ENCODE measurements at regions not wholly inside any gene's neighbourhood (a gene's known extent, or its start where the extent isn't known, plus 50 kb on each side); places are given as distances from the start of the nearest gene placed in this dataset.

DNA sequence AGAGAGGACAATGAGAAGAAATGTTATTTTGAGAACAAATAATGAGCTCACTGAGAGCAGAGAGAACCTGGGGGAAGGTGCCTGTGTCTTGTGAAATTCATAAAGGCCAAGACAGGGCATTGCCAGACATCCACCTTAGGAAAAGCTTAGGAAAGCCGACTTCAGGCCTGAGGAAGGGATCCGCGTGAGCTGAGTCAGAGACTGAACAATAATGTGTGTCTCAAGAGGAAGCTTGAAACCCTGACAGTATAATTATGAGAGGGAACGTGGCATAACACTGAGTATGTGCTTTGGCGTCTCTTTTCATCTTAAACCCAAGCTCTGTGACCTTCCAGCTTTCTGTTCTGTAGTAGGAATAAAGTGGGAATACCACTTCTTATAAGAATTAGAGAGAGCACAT lies 307.2 kb downstream of the ACTR3B start:
- in situ Hi-C loops (cut with HindIII; ENCODE audit: low pct_unique_long_range_greater_than_20kb, low sequenced_read_pairs) = no loop called here
- BruUV-seq (replicated peaks) = no TSS peak
- ATAC-seq (no peak), DNase-seq (ENCODE audit: low read depth, low spot score) (no peak)
- ChIA-PET CTCF (no interaction called here), POLR2A (no interaction called here)
- TF ChIP-seq SIN3A (IDR thresholded peaks at IDR 0.05; ENCODE audit: borderline replicate concordance, insufficient read depth, low read depth, low read length) (no peak), POLR2AphosphoS5 (IDR thresholded peaks at IDR 0.05; ENCODE audit: low read depth, low read length) (no peak), TCF7L2 (IDR thresholded peaks at IDR 0.05; ENCODE audit: low read depth, low read length) (no peak)
- TF ChIP-seq, protein P1, sequence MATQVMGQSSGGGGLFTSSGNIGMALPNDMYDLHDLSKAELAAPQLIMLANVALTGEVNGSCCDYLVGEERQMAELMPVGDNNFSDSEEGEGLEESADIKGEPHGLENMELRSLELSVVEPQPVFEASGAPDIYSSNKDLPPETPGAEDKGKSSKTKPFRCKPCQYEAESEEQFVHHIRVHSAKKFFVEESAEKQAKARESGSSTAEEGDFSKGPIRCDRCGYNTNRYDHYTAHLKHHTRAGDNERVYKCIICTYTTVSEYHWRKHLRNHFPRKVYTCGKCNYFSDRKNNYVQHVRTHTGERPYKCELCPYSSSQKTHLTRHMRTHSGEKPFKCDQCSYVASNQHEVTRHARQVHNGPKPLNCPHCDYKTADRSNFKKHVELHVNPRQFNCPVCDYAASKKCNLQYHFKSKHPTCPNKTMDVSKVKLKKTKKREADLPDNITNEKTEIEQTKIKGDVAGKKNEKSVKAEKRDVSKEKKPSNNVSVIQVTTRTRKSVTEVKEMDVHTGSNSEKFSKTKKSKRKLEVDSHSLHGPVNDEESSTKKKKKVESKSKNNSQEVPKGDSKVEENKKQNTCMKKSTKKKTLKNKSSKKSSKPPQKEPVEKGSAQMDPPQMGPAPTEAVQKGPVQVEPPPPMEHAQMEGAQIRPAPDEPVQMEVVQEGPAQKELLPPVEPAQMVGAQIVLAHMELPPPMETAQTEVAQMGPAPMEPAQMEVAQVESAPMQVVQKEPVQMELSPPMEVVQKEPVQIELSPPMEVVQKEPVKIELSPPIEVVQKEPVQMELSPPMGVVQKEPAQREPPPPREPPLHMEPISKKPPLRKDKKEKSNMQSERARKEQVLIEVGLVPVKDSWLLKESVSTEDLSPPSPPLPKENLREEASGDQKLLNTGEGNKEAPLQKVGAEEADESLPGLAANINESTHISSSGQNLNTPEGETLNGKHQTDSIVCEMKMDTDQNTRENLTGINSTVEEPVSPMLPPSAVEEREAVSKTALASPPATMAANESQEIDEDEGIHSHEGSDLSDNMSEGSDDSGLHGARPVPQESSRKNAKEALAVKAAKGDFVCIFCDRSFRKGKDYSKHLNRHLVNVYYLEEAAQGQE (IDR thresholded peaks at IDR 0.05; ENCODE audit: insufficient read depth in 1 of 2, low read depth in 2 of 2, low read length in 1 of 2) = no peak
- TF ChIP-seq, protein P2, sequence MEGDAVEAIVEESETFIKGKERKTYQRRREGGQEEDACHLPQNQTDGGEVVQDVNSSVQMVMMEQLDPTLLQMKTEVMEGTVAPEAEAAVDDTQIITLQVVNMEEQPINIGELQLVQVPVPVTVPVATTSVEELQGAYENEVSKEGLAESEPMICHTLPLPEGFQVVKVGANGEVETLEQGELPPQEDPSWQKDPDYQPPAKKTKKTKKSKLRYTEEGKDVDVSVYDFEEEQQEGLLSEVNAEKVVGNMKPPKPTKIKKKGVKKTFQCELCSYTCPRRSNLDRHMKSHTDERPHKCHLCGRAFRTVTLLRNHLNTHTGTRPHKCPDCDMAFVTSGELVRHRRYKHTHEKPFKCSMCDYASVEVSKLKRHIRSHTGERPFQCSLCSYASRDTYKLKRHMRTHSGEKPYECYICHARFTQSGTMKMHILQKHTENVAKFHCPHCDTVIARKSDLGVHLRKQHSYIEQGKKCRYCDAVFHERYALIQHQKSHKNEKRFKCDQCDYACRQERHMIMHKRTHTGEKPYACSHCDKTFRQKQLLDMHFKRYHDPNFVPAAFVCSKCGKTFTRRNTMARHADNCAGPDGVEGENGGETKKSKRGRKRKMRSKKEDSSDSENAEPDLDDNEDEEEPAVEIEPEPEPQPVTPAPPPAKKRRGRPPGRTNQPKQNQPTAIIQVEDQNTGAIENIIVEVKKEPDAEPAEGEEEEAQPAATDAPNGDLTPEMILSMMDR (IDR thresholded peaks at IDR 0.05) = no peak
- Histone ChIP-seq H3K27me3 (ENCODE audit: control insufficient read depth, insufficient read depth, low read length) (peaks cover 14% of the 10 kb centered on the region), H3K9me3 (ENCODE audit: control insufficient read depth, insufficient read depth, low read depth, low read length) (no peaks in the 10 kb centered on the region), H3K36me3 (ENCODE audit: control insufficient read depth, insufficient read depth, low read length) (no peaks in the 10 kb centered on the region), H3K4me3 (ENCODE audit: low read depth in 2 of 2, low read length in 2 of 2) (no peak overlapping the region), H3K27ac (ENCODE audit: low read length) (no peak overlapping the region), H3K4me1 (ENCODE audit: control insufficient read depth, insufficient read depth, low read length) (no peaks in the 10 kb centered on the region)
- intact Hi-C loops (cut with micrococcal nuclease; ENCODE audit: unreplicated experiment) = no loop called here

DNA sequence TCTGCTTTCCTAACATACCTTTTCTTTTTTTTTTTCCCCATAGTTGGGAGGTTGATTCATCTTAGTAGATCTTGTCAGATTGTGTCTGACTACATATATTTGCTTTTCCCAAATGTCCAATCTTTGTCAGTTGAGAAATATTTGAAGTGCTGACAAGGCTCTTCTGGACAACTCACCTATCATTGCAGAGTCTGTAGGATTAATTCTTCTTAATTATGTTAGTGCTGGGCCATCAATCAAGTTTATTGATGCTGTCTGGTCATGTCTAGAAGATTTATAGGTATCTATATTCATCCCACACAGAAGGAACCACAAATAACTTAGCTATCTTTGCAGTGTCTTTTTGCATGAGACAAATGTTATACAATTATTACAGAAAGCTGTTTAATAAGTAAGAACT lies 310.6 kb downstream of the ACTR3B start:
- no peak overlapping the region for H3K4me3 ChIP-seq (ENCODE audit: low read depth in 2 of 2, low read length in 2 of 2)
- no peaks in the 10 kb centered on the region for H3K9me3 ChIP-seq (ENCODE audit: control insufficient read depth, insufficient read depth, low read depth, low read length)
- H3K27me3 ChIP-seq (ENCODE audit: control insufficient read depth, insufficient read depth, low read length) = peaks cover 14% of the 10 kb centered on the region
- in situ Hi-C loops (cut with HindIII; ENCODE audit: low pct_unique_long_range_greater_than_20kb, low sequenced_read_pairs) (no loop called here), intact Hi-C loops (cut with micrococcal nuclease; ENCODE audit: unreplicated experiment) (no loop called here)
- ATAC-seq (no peak), DNase-seq (ENCODE audit: low read depth, low spot score) (no peak)
- H3K27ac ChIP-seq (ENCODE audit: low read length) = no peak overlapping the region
- TF ChIP-seq TCF7L2 (IDR thresholded peaks at IDR 0.05; ENCODE audit: low read depth, low read length) (no peak), SIN3A (IDR thresholded peaks at IDR 0.05; ENCODE audit: borderline replicate concordance, insufficient read depth, low read depth, low read length) (no peak), POLR2AphosphoS5 (IDR thresholded peaks at IDR 0.05; ENCODE audit: low read depth, low read length) (no peak)
- TF ChIP-seq, protein P2 (IDR thresholded peaks at IDR 0.05) = no peak
- TF ChIP-seq, protein P1 (IDR thresholded peaks at IDR 0.05; ENCODE audit: insufficient read depth in 1 of 2, low read depth in 2 of 2, low read length in 1 of 2) = no peak
- ChIA-PET CTCF (no interaction called here), POLR2A (no interaction called here)
- no TSS peak for BruUV-seq (replicated peaks)
- H3K36me3 ChIP-seq (ENCODE audit: control insufficient read depth, insufficient read depth, low read length) = no peaks in the 10 kb centered on the region
- no peaks in the 10 kb centered on the region for H3K4me1 ChIP-seq (ENCODE audit: control insufficient read depth, insufficient read depth, low read length)
